SH-SY5Y (cell line): ENCODE measurements at regions not wholly inside any gene's neighbourhood (a gene's known extent, or its start where the extent isn't known, plus 50 kb on each side); places are given as distances from the start of the nearest gene placed in this dataset.

ENCODE experiments used
- GATA2 ChIP-seq: IDR thresholded peaks from 2 replicates; pipeline ENCODE4 v1.6.1; 2011; ENCODE audit warnings: mild to moderate bottlenecking, low read depth, low read length
- GATA3 ChIP-seq: IDR thresholded peaks from 2 replicates; pipeline ENCODE4 v1.6.1; 2011; ENCODE audit warnings: low read depth, mild to moderate bottlenecking, low read length, moderate library complexity

DNA sequence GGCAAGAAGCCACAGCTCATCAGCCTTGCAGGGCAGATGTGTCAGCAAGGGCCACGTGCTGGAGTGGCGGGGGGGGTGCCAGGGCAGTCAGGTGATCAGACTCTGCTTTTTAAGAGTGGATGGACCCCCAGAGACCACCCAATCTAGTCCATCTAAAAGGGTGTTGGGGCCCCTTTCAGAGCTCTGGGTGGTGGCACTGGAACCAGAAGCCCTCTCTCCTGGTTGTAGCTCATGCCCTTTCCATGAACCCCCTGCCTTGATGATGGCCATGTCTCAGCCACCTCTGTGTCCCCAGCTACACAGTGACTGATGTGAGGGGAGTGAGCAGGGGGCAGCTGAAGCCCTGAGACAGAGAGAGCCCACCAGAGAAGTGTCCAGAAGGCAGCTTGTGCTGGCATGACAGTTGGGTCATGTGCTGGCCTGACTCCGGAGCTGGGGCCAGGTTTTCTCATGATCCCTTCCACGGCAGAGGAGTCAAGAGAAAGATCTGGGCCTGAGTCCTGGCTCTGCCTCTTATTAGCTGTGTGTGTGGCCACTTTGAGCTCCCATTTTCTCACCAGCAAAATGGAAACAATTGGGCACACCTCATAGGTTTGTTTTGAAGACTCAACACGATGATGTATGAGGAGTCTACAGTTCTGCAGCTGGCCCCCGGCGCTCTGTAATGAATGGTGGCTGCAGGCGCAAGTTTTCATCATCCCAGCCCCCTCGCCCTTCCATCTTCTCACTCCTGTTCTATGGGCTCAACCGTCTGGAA, 195.7 kb downstream of the ZFP36L2 start:
- TF ChIP-seq GATA2, result no peak
- TF ChIP-seq GATA3, result no peak
